Tibial nerve (tissue), 4 donors: ENCODE measurements at regions not wholly inside any gene's neighbourhood (a gene's known extent, or its start where the extent isn't known, plus 50 kb on each side); places are given as distances from the start of the nearest gene placed in this dataset.

Source experiments
- EP300 ChIP-seq, 2 donors: sonication (generic); formaldehyde crosslinking; IDR thresholded peaks; one replicate each; pipeline ENCODE4 v1.6.1; 2017; ENCODE audit warnings: antibody characterized with exemption in 2 of 2, mild to moderate bottlenecking in 1 of 2
- POLR2A ChIP-seq, 2 donors: fragments of 450-650 bp; IDR thresholded peaks; one replicate each; pipeline ENCODE4 v1.6.1; 2017; ENCODE audit warnings: antibody characterized with exemption in 2 of 2, mild to moderate bottlenecking in 2 of 2, moderate library complexity in 2 of 2
- TF ChIP-seq, protein P1 (sequence below), 5 experiments: fragments of 200-600 bp in 3 of 5; fragments of 450-650 bp in 2 of 5; sonication (generic) in 3 of 5; IDR thresholded peaks; one replicate each; pipeline ENCODE4 v1.5.1; 2016 to 2019; ENCODE audit warnings: antibody characterized with exemption in 5 of 5, mild to moderate bottlenecking in 3 of 5, moderate library complexity in 2 of 5

DNA sequence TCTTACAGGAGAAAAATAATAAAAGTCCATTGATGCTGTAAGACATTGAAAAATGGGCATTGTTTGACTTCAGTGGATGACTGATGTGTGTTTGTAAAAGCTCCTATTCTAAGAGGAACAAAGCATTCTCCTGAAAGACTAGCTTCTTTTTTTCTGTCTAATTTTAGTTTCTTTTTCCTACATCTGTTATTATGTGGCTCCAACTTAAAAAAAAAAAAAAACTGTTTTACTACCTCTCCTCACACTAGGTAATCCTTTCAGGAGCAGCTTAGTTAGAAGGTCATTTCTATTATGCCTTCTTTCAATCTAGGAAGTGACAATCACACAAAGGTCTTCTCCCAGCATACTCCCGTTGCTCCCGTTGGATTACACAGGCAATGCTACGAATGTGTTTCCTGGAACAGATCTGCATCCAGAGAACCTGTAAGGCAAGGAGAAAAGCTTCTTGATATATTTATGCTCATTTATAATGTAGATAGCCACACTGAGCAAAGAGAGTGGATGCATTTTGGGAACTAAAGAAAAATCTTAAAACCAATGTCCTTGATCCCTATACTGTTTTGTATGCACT lies 595.1 kb upstream of the CCDC179 start:
- TF ChIP-seq, protein P1, sequence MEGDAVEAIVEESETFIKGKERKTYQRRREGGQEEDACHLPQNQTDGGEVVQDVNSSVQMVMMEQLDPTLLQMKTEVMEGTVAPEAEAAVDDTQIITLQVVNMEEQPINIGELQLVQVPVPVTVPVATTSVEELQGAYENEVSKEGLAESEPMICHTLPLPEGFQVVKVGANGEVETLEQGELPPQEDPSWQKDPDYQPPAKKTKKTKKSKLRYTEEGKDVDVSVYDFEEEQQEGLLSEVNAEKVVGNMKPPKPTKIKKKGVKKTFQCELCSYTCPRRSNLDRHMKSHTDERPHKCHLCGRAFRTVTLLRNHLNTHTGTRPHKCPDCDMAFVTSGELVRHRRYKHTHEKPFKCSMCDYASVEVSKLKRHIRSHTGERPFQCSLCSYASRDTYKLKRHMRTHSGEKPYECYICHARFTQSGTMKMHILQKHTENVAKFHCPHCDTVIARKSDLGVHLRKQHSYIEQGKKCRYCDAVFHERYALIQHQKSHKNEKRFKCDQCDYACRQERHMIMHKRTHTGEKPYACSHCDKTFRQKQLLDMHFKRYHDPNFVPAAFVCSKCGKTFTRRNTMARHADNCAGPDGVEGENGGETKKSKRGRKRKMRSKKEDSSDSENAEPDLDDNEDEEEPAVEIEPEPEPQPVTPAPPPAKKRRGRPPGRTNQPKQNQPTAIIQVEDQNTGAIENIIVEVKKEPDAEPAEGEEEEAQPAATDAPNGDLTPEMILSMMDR (IDR thresholded peaks at IDR 0.05): no peak
- TF ChIP-seq POLR2A (IDR thresholded peaks at IDR 0.05): no peak
- no peak for TF ChIP-seq EP300 (IDR thresholded peaks at IDR 0.05)
